Esophagus squamous epithelium (tissue), 5 donors: ENCODE measurements at regions not wholly inside any gene's neighbourhood (a gene's known extent, or its start where the extent isn't known, plus 50 kb on each side); places are given as distances from the start of the nearest gene placed in this dataset.

ENCODE experiments used
- DNase-seq: peaks from one replicate; lab custom pipeline; 2025; lab: John Stamatoyannopoulos, UW
- H3K27ac ChIP-seq, 4 donors: fragments of 200-600 bp; sonication (generic); one replicate each; pipeline ENCODE4 v1.5.1; 2016 to 2019; ENCODE audit warnings: mild to moderate bottlenecking in 1 of 4
- H3K27me3 ChIP-seq, 4 donors: fragments of 200-600 bp; sonication (generic); 1 replicate in 3 of 4; 2 replicates in 1 of 4; pipeline versions ENCODE4 v1.5.1 to v1.6.0; 2017 to 2021; ENCODE audit warnings: antibody characterized with exemption in 1 of 4
- H3K36me3 ChIP-seq, 3 donors: fragments of 200-600 bp; sonication (generic); one replicate each; pipeline ENCODE4 v1.5.1; 2016 to 2019
- H3K4me1 ChIP-seq, 3 donors: fragments of 200-600 bp; sonication (generic); one replicate each; pipeline ENCODE4 v1.5.1; 2017 to 2019
- H3K4me3 ChIP-seq, 4 donors: fragments of 200-600 bp; sonication (generic); 1 replicate in 3 of 4; 2 replicates in 1 of 4; pipeline ENCODE4 v1.5.1; 2016 to 2019; ENCODE audit warnings: mild to moderate bottlenecking in 2 of 4, moderate library complexity in 1 of 4
- H3K9me3 ChIP-seq, 3 donors: fragments of 200-600 bp; sonication (generic); one replicate each; pipeline ENCODE4 v1.5.1; 2016 to 2019
- CTCF ChIP-seq, 6 experiments: fragments of 450-650 bp in 4 of 6; fragments of 200-600 bp in 2 of 6; sonication (generic) in 2 of 6; IDR thresholded peaks; one replicate each; pipeline ENCODE4 v1.5.1; 2016 to 2019; ENCODE audit warnings: antibody characterized with exemption in 6 of 6, mild to moderate bottlenecking in 4 of 6, moderate library complexity in 4 of 6
- POLR2A ChIP-seq, 4 donors: fragments of 450-650 bp; IDR thresholded peaks; one replicate each; pipeline ENCODE4 v1.6.1; 2017; ENCODE audit warnings: antibody characterized with exemption in 4 of 4, mild to moderate bottlenecking in 4 of 4, moderate library complexity in 3 of 4
- WGBS, 2 donors: methylation state at CpG; one replicate each; pipeline ENCODE4 v1.1.5; 2018; 5-methylcytosine and 5-hydroxymethylcytosine counted together
- intact Hi-C: fragments of 100-400 bp; cut with DNase I; formaldehyde crosslinking; loops from one replicate; pipeline ENCODE4 v1.15.0; 2022
- donor health status: DM: yes; HTN: yes; CAD: no.

GRCh38 chr13:73672492-73672891 is 461.7 kb downstream of the KLF12 start:
- Histone ChIP-seq H3K36me3 (no peaks in the 10 kb centered on the region), H3K27me3 (no peaks in the 10 kb centered on the region), H3K9me3 (no peaks in the 10 kb centered on the region), H3K4me1 (peaks cover 4 to 70% (median 6%) of the 10 kb centered on the region in 3 donors), H3K4me3 (no peak overlapping the region), H3K27ac (peak overlapping the region; percentile 43 to 86 (median 80))
- DNase-seq = no peak
- intact Hi-C loops = no loop called here
- 23 to 25% methylated on average over 3 of the region's 3 CpGs for WGBS, 2 donors
- peak in 2 of 6 experiments; percentile 9 to 18 for TF ChIP-seq CTCF (IDR thresholded peaks at IDR 0.05)
- TF ChIP-seq POLR2A (IDR thresholded peaks at IDR 0.05) = no peak

GRCh38 chr13:73671732-73672131 is 462.5 kb downstream of the KLF12 start:
- Histone ChIP-seq H3K4me1 (peaks cover 4 to 63% (median 4%) of the 10 kb centered on the region in 3 donors), H3K27me3 (no peaks in the 10 kb centered on the region), H3K36me3 (no peaks in the 10 kb centered on the region), H3K4me3 (no peak overlapping the region), H3K27ac (peak overlapping the region; percentile 43 to 86 (median 80)), H3K9me3 (no peaks in the 10 kb centered on the region)
- DNase-seq = no peak
- intact Hi-C loops = no loop called here
- TF ChIP-seq POLR2A (IDR thresholded peaks at IDR 0.05) = no peak
- 44 to 83% methylated on average over 5 of the region's 5 CpGs for WGBS, 2 donors

- H3K27me3 ChIP-seq = no peaks in the 10 kb centered on the region
- 66 to 72% methylated on average over 2 of the region's 2 CpGs for WGBS, 2 donors
- TF ChIP-seq CTCF (IDR thresholded peaks at IDR 0.05) = no peak
- TF ChIP-seq POLR2A (IDR thresholded peaks at IDR 0.05) = no peak
- H3K4me1 ChIP-seq = peaks cover 0 to 56% (median 4%) of the 10 kb centered on the region in 3 donors
- intact Hi-C loops = no loop called here
- no peaks in the 10 kb centered on the region for H3K36me3 ChIP-seq
- peak overlapping the region in 2 of 4 donors; percentile 83 to 86 for H3K27ac ChIP-seq
- no peaks in the 10 kb centered on the region for H3K9me3 ChIP-seq
- no peak overlapping the region for H3K4me3 ChIP-seq
- no peak for DNase-seq
Observed at GRCh38 chr13:73671011-73671410, 463.2 kb downstream of the KLF12 start.

GRCh38 chr13:73667756-73668155 is 466.4 kb downstream of the KLF12 start:
- H3K36me3 ChIP-seq = no peaks in the 10 kb centered on the region
- no peaks in the 10 kb centered on the region for H3K9me3 ChIP-seq
- intact Hi-C loops = no loop called here
- H3K27me3 ChIP-seq = no peaks in the 10 kb centered on the region
- no peak for DNase-seq
- peaks cover 0 to 23% (median 4%) of the 10 kb centered on the region in 3 donors for H3K4me1 ChIP-seq
- H3K27ac ChIP-seq = no peak overlapping the region
- TF ChIP-seq CTCF (IDR thresholded peaks at IDR 0.05) (no peak), POLR2A (IDR thresholded peaks at IDR 0.05) (no peak)
- 73 to 85% methylated on average over 3 of the region's 3 CpGs for WGBS, 2 donors
- H3K4me3 ChIP-seq = no peak overlapping the region

GRCh38 chr13:73665261-73665660 is 468.9 kb downstream of the KLF12 start:
- 8 to 17% methylated on average over 2 of the region's 2 CpGs for WGBS, 2 donors
- Histone ChIP-seq H3K4me1 (peaks cover 0 to under 1% (median 0%) of the 10 kb centered on the region in 3 donors), H3K27me3 (no peaks in the 10 kb centered on the region), H3K9me3 (no peaks in the 10 kb centered on the region), H3K36me3 (no peaks in the 10 kb centered on the region), H3K27ac (no peak overlapping the region), H3K4me3 (no peak overlapping the region)
- intact Hi-C loops = no loop called here
- no peak for DNase-seq
- TF ChIP-seq CTCF (IDR thresholded peaks at IDR 0.05) = no peak
- no peak for TF ChIP-seq POLR2A (IDR thresholded peaks at IDR 0.05)

- no peaks in the 10 kb centered on the region for H3K4me1 ChIP-seq
- H3K9me3 ChIP-seq = no peaks in the 10 kb centered on the region
- no peak overlapping the region for H3K27ac ChIP-seq
- no peak for DNase-seq
- H3K36me3 ChIP-seq = no peaks in the 10 kb centered on the region
- WGBS, 2 donors = 87 to 88% methylated on average over 4 of the region's 4 CpGs
- TF ChIP-seq POLR2A (IDR thresholded peaks at IDR 0.05) (no peak), CTCF (IDR thresholded peaks at IDR 0.05) (no peak)
- no peak overlapping the region for H3K4me3 ChIP-seq
- H3K27me3 ChIP-seq = no peaks in the 10 kb centered on the region
- intact Hi-C loops = no loop called here
Observed at GRCh38 chr13:73664851-73665250, 469.4 kb downstream of the KLF12 start.
